HCEC 1CT (cell line): ENCODE measurements at regions not wholly inside any gene's neighbourhood (a gene's known extent, or its start where the extent isn't known, plus 50 kb on each side); places are given as distances from the start of the nearest gene placed in this dataset.

Experiments
- DNase-seq: peaks from one replicate; pipeline ENCODE4 v3.0.0-alpha.2; 2017

- no peak for DNase-seq
Measured at GRCh38 chr2:59706729-59707128, 846.7 kb downstream of the BCL11A start.

- no peak for DNase-seq
Measured at GRCh38 chr2:59703796-59704195, 849.7 kb downstream of the BCL11A start.

GRCh38 chr2:59702026-59702425, 851.4 kb downstream of the BCL11A start:
- DNase-seq = no peak

GRCh38 chr2:59701271-59701994, 852.0 kb downstream of the BCL11A start:
- DNase-seq = no peak

- no peak for DNase-seq
Measured at GRCh38 chr2:59694176-59694575, 859.3 kb downstream of the BCL11A start.

GRCh38 chr2:59693231-59693959, 860.1 kb downstream of the BCL11A start:
- DNase-seq = no peak

GRCh38 chr2:59691518-59692190, 861.8 kb downstream of the BCL11A start:
- no peak for DNase-seq

GRCh38 chr2:59690849-59691248, 862.6 kb downstream of the BCL11A start:
- no peak for DNase-seq

GRCh38 chr2:59684771-59685166, 868.7 kb downstream of the BCL11A start:
- no peak for DNase-seq

GRCh38 chr2:59684116-59684770, 869.2 kb downstream of the BCL11A start:
- DNase-seq = no peak

- DNase-seq = no peak
Measured at GRCh38 chr2:59680863-59681262, 872.6 kb downstream of the BCL11A start.

- DNase-seq = no peak
Measured at GRCh38 chr2:59677158-59677557, 876.3 kb downstream of the BCL11A start.

GRCh38 chr2:59674100-59674499, 879.4 kb downstream of the BCL11A start:
- DNase-seq = no peak

GRCh38 chr2:59665021-59665420, 888.4 kb downstream of the BCL11A start:
- DNase-seq = no peak

GRCh38 chr2:59662127-59662861, 891.2 kb downstream of the BCL11A start:
- no peak for DNase-seq

GRCh38 chr2:59660262-59660661, 893.2 kb downstream of the BCL11A start:
- no peak for DNase-seq

- DNase-seq = no peak
Measured at GRCh38 chr2:59658906-59659635, 894.4 kb downstream of the BCL11A start.

GRCh38 chr2:59655809-59656208, 897.6 kb downstream of the BCL11A start:
- no peak for DNase-seq

- DNase-seq = no peak
Measured at GRCh38 chr2:59654710-59655109, 898.7 kb downstream of the BCL11A start.

- DNase-seq = no peak
Measured at GRCh38 chr2:59653164-59653563, 900.3 kb downstream of the BCL11A start.

GRCh38 chr2:59630789-59631188, 922.7 kb downstream of the BCL11A start:
- no peak for DNase-seq

GRCh38 chr2:59627599-59627998, 925.9 kb downstream of the BCL11A start:
- DNase-seq = no peak
